H1 (cell line): ENCODE measurements at regions not wholly inside any gene's neighbourhood (a gene's known extent, or its start where the extent isn't known, plus 50 kb on each side); places are given as distances from the start of the nearest gene placed in this dataset.

Experiments
- CTCF ChIA-PET: fragments of 300-600 bp; sonication (Branson Sonifier 250); formaldehyde crosslinking; loops from one replicate; lab custom pipeline; 2021; ENCODE audit not compliant: partially characterized antibody; lab: Charles Lee
- POLR2A ChIA-PET: fragments of 300-600 bp; sonication (Branson Sonifier 250); formaldehyde crosslinking; loops from one replicate; lab custom pipeline; 2021; ENCODE audit warnings: inconsistent platforms; ENCODE audit not compliant: partially characterized antibody; lab: Charles Lee
- DNase-seq, 2 experiments: peaks; one replicate each; pipeline versions ENCODE4 v3.0.0 to v3.0.0-alpha.2; 2010 to 2022; ENCODE audit warnings: low spot score in 2 of 2, low read depth in 1 of 2, mixed read lengths in 1 of 2
- FAIRE-seq: peaks from 2 replicates; lab custom pipeline; 2011; peaks lifted over from hg19 to GRCh38; lab: Jason Lieb, UNC
- H2AFZ ChIP-seq: 2 replicates; pipeline ENCODE4 v1.8.1; 2012; ENCODE audit warnings: low read length, inconsistent platforms
- H2AK5ac ChIP-seq: 2 replicates; pipeline ENCODE4 v1.6.1; 2013; ENCODE audit warnings: low read depth, low read length
- H2BK120ac ChIP-seq: replicated peaks from 2 replicates; pipeline ENCODE3; 2013; ENCODE audit warnings: low read depth, low read length, inconsistent platforms
- H2BK12ac ChIP-seq: 2 replicates; pipeline ENCODE4 v1.6.1; 2013; ENCODE audit warnings: low read depth, low read length
- H2BK15ac ChIP-seq: 2 replicates; pipeline ENCODE4 v1.6.1; 2013; ENCODE audit warnings: low read length
- H2BK20ac ChIP-seq: 2 replicates; pipeline ENCODE4 v1.6.1; 2013; ENCODE audit warnings: low read length
- H2BK5ac ChIP-seq: 2 replicates; pipeline ENCODE4 v1.6.1; 2013; ENCODE audit warnings: low read depth, low read length
- H3K14ac ChIP-seq: 2 replicates; pipeline ENCODE4 v1.6.1; 2013; ENCODE audit warnings: inconsistent platforms; ENCODE audit not compliant: insufficient read length
- H3K18ac ChIP-seq: 2 replicates; pipeline ENCODE4 v1.6.1; 2013; ENCODE audit warnings: low read length; ENCODE audit errors: extremely low read depth
- H3K23ac ChIP-seq: 2 replicates; pipeline ENCODE4 v1.6.1; 2013; ENCODE audit warnings: inconsistent platforms; ENCODE audit not compliant: insufficient read length
- H3K23me2 ChIP-seq: 2 replicates; pipeline ENCODE4 v1.6.1; 2013; ENCODE audit warnings: low read depth, low read length
- H3K27ac ChIP-seq: 2 replicates; pipeline ENCODE4 v1.6.1; 2011; ENCODE audit warnings: low read depth, low read length, inconsistent platforms
- H3K27me3 ChIP-seq, 4 experiments: replicated peaks in 1 of 4; 1 replicate in 1 of 4; 2 replicates in 3 of 4; pipeline versions ENCODE4 v1.6.1 to v1.8.1; 2011 to 2013; ENCODE audit warnings: low read length in 3 of 4, mild to moderate bottlenecking in 3 of 4, inconsistent platforms in 2 of 4, mixed read lengths in 2 of 4, moderate library complexity in 1 of 4; ENCODE audit not compliant: control insufficient read depth in 3 of 4, insufficient read depth in 3 of 4; ENCODE audit errors: extremely low read depth in 1 of 4
- H3K36me3 ChIP-seq, 4 experiments: 2 replicates each; pipeline versions ENCODE4 v1.6.1 to v1.8.1; 2011 to 2013; ENCODE audit warnings: mild to moderate bottlenecking in 4 of 4, low read length in 3 of 4, moderate library complexity in 2 of 4, control low read depth in 1 of 4, inconsistent platforms in 1 of 4; ENCODE audit not compliant: insufficient read depth in 4 of 4, control insufficient read depth in 2 of 4
- H3K4ac ChIP-seq: replicated peaks from 2 replicates; pipeline ENCODE3; 2013; ENCODE audit warnings: low read length, low read depth, mixed read lengths, inconsistent platforms; ENCODE audit not compliant: insufficient read length
- H3K4me1 ChIP-seq, 4 experiments: replicated peaks in 1 of 4; 1 replicate in 1 of 4; 2 replicates in 3 of 4; pipeline versions ENCODE4 v1.6.1 to v1.8.1; 2011 to 2013; ENCODE audit warnings: low read length in 3 of 4, inconsistent platforms in 2 of 4, mixed read lengths in 1 of 4; ENCODE audit not compliant: insufficient read depth in 4 of 4, control insufficient read depth in 3 of 4
- H3K4me2 ChIP-seq, 2 experiments: 2 replicates each; pipeline versions ENCODE4 v1.6.1 to v1.8.1; 2011 to 2013; ENCODE audit warnings: low read depth in 2 of 2, low read length in 2 of 2, control low read depth in 1 of 2, inconsistent platforms in 1 of 2, mild to moderate bottlenecking in 1 of 2; ENCODE audit not compliant: insufficient read depth in 1 of 2
- H3K4me3 ChIP-seq, 4 experiments: fragments of 200-600, 300-600 bp in 1 of 4; sonication (generic), shearing (Covaris generic), sonication (Bioruptor Twin) in 1 of 4; 2 replicates each; pipeline versions ENCODE4 v1.5.1 to v1.8.1; 2011 to 2016; ENCODE audit warnings: low read length in 4 of 4, low read depth in 3 of 4, control low read depth in 2 of 4, inconsistent platforms in 2 of 4, mild to moderate bottlenecking in 2 of 4, mixed read lengths in 1 of 4, moderate library complexity in 1 of 4; ENCODE audit not compliant: insufficient read depth in 2 of 4; ENCODE audit errors: extremely low read depth in 1 of 4
- H3K56ac ChIP-seq: replicated peaks from 2 replicates; pipeline ENCODE3; 2013; ENCODE audit warnings: low read depth, mild to moderate bottlenecking, mixed read lengths, low read length, inconsistent platforms; ENCODE audit not compliant: insufficient read length
- H3K79me1 ChIP-seq: 2 replicates; pipeline ENCODE4 v1.6.1; 2013; ENCODE audit warnings: low read depth, low read length, control low read depth
- H3K79me2 ChIP-seq, 2 experiments: 2 replicates each; pipeline versions ENCODE4 v1.6.1 to v1.8.1; 2012 to 2013; ENCODE audit warnings: low read length in 2 of 2, mild to moderate bottlenecking in 2 of 2, inconsistent platforms in 1 of 2; ENCODE audit not compliant: insufficient read depth in 2 of 2, control insufficient read depth in 1 of 2
- H3K9ac ChIP-seq, 4 experiments: replicated peaks in 1 of 4; 1 replicate in 1 of 4; 2 replicates in 3 of 4; pipeline versions ENCODE4 v1.6.1 to v1.8.1; 2011 to 2013; ENCODE audit warnings: low read depth in 3 of 4, low read length in 3 of 4, control low read depth in 2 of 4, mild to moderate bottlenecking in 2 of 4, moderate library complexity in 2 of 4, inconsistent platforms in 1 of 4; ENCODE audit errors: extremely low read depth in 1 of 4
- H3K9me3 ChIP-seq, 2 experiments: 2 replicates each; pipeline versions ENCODE4 v1.6.1 to v1.8.1; 2012 to 2013; ENCODE audit warnings: mild to moderate bottlenecking in 2 of 2, moderate library complexity in 2 of 2, control low read depth in 1 of 2, inconsistent platforms in 1 of 2, low read depth in 1 of 2, low read length in 1 of 2, mixed read lengths in 1 of 2; ENCODE audit not compliant: insufficient read depth in 2 of 2
- H4K20me1 ChIP-seq, 2 experiments: replicated peaks in 1 of 2; 2 replicates each; pipeline versions ENCODE3 to v1.8.1; 2011 to 2013; ENCODE audit warnings: inconsistent platforms in 2 of 2, low read length in 2 of 2, mild to moderate bottlenecking in 1 of 2; ENCODE audit not compliant: insufficient read depth in 2 of 2, control insufficient read depth in 1 of 2
- H4K5ac ChIP-seq: 2 replicates; pipeline ENCODE4 v1.6.1; 2013; ENCODE audit warnings: low read length, low read depth, mixed read lengths, inconsistent platforms; ENCODE audit not compliant: insufficient read length
- H4K8ac ChIP-seq: 2 replicates; pipeline ENCODE4 v1.8.0; 2013; ENCODE audit warnings: mild to moderate bottlenecking, moderate library complexity, low read length, inconsistent platforms; ENCODE audit not compliant: insufficient read depth; ENCODE audit errors: extremely low read depth
- H4K91ac ChIP-seq: replicated peaks from 2 replicates; pipeline ENCODE3; 2013; ENCODE audit warnings: low read length, mixed read lengths, inconsistent platforms; ENCODE audit not compliant: insufficient read length
- BCL11A ChIP-seq, 2 experiments: IDR thresholded peaks; one replicate each; pipeline ENCODE4 v1.6.1; 2011; ENCODE audit warnings: low read depth in 2 of 2, low read length in 2 of 2, mild to moderate bottlenecking in 2 of 2
- BRCA1 ChIP-seq: IDR thresholded peaks from 2 replicates; pipeline ENCODE4 v1.6.1; 2012; ENCODE audit warnings: low read depth, low read length, improper control_type of control experiment
- CEBPB ChIP-seq: IDR thresholded peaks from 2 replicates; pipeline ENCODE4 v1.6.1; 2012; ENCODE audit warnings: low read depth, low read length
- CHD1 ChIP-seq: IDR thresholded peaks from 2 replicates; pipeline ENCODE4 v1.6.1; 2012; ENCODE audit warnings: low read depth, low read length, improper control_type of control experiment
- CREB1 ChIP-seq: IDR thresholded peaks from 2 replicates; pipeline ENCODE4 v1.6.1; 2012; ENCODE audit warnings: inconsistent platforms
- E2F6 ChIP-seq: IDR thresholded peaks from 2 replicates; pipeline ENCODE4 v1.6.1; 2012; ENCODE audit warnings: inconsistent platforms
- JUND ChIP-seq: IDR thresholded peaks from 2 replicates; pipeline ENCODE4 v1.6.1; 2011; ENCODE audit warnings: mild to moderate bottlenecking, improper control_type of control experiment, low read length
- MAX ChIP-seq: IDR thresholded peaks from 2 replicates; pipeline ENCODE4 v1.6.1; 2012; ENCODE audit warnings: inconsistent platforms
- NANOG ChIP-seq: IDR thresholded peaks from 2 replicates; pipeline ENCODE4 v1.6.1; 2011; ENCODE audit warnings: low read length, low read depth, mild to moderate bottlenecking, inconsistent platforms; ENCODE audit not compliant: insufficient read depth, poor library complexity, severe bottlenecking
- NRF1 ChIP-seq: IDR thresholded peaks from 2 replicates; pipeline ENCODE4 v1.6.1; 2011; ENCODE audit warnings: mild to moderate bottlenecking, low read depth, low read length, improper control_type of control experiment
- RBBP5 ChIP-seq: IDR thresholded peaks from 2 replicates; pipeline ENCODE4 v1.7.1; 2012; ENCODE audit warnings: low read depth, mild to moderate bottlenecking, inconsistent platforms, low read length, moderate library complexity, borderline replicate concordance
- RNF2 ChIP-seq: fragments of 200-900, 300-1000 bp; sonication (generic); IDR thresholded peaks from 2 replicates; pipeline ENCODE4 v1.7.1; 2016; ENCODE audit warnings: borderline replicate concordance, low read depth, mild to moderate bottlenecking, antibody characterized with exemption, low read length; ENCODE audit not compliant: poor library complexity, severe bottlenecking; ENCODE audit errors: missing control alignments
- SIRT6 ChIP-seq: IDR thresholded peaks from one replicate; pipeline ENCODE4 v1.7.1; 2012; ENCODE audit warnings: low read length, inconsistent platforms
- SP1 ChIP-seq: IDR thresholded peaks from 2 replicates; pipeline ENCODE4 v1.6.1; 2011; ENCODE audit warnings: low read depth, low read length
- SP4 ChIP-seq: IDR thresholded peaks from 2 replicates; pipeline ENCODE4 v1.6.1; 2012; ENCODE audit warnings: low read length, inconsistent platforms
- TAF1 ChIP-seq: IDR thresholded peaks from 2 replicates; pipeline ENCODE4 v1.6.1; 2011; ENCODE audit warnings: mild to moderate bottlenecking, low read depth, low read length
- WGBS, 2 experiments: shearing (Covaris generic) in 1 of 2; methylation state at CpG; one replicate each; pipeline versions ENCODE4 v1.1.6 to v1.1.7; 2013 to 2015; ENCODE audit warnings: low lambda C conversion rate in 2 of 2, mixed read lengths in 2 of 2, inconsistent platforms in 1 of 2, low coverage in 1 of 2, missing lambda C conversion rate in 1 of 2; ENCODE audit not compliant: insufficient replicate concordance in 2 of 2, insufficient coverage in 1 of 2, insufficient read length in 1 of 2; ENCODE audit errors: extremely low coverage in 1 of 2, missing lambda C conversion rate in 1 of 2; 5-methylcytosine and 5-hydroxymethylcytosine counted together

- H3K9me3 ChIP-seq: no peaks in the 10 kb centered on the region
- no peak overlapping the region for H2BK120ac ChIP-seq
- no peak overlapping the region for H3K56ac ChIP-seq
- ChIA-PET POLR2A (no interaction called here), CTCF (interaction anchor here (1.0 to 2.7 kb wide), 4 partner anchors 10 to 138 kb away, joined by 3 to 6 read pairs (median 4); no protein-coding TSS in a partner anchor)
- H2BK12ac ChIP-seq: no peak overlapping the region
- no peaks in the 10 kb centered on the region for H4K20me1 ChIP-seq
- no peak overlapping the region for H3K14ac ChIP-seq
- H3K9ac ChIP-seq: no peak overlapping the region
- no peak for DNase-seq
- no peak overlapping the region for H3K4ac ChIP-seq
- H3K18ac ChIP-seq: no peak overlapping the region
- H3K79me2 ChIP-seq: no peaks in the 10 kb centered on the region
- H3K79me1 ChIP-seq: no peaks in the 10 kb centered on the region
- H2BK15ac ChIP-seq: no peak overlapping the region
- H4K91ac ChIP-seq: no peak overlapping the region
- FAIRE-seq: no peak
- no peak overlapping the region for H2AFZ ChIP-seq
- no peak overlapping the region for H2BK20ac ChIP-seq
- H3K27ac ChIP-seq: no peak overlapping the region
- no peak for TF ChIP-seq SP1
- no peak for TF ChIP-seq RBBP5
- TF ChIP-seq CREB1: no peak
- TF ChIP-seq CEBPB: no peak
- no peak for TF ChIP-seq NANOG
- TF ChIP-seq SP4: no peak
- no peak for TF ChIP-seq RNF2
- no peak for TF ChIP-seq BRCA1
- TF ChIP-seq TAF1: no peak
- no peak for TF ChIP-seq JUND
- TF ChIP-seq NRF1: no peak
- TF ChIP-seq MAX: no peak
- TF ChIP-seq BCL11A (IDR thresholded peaks at IDR 0.05; ENCODE audit: low read depth in 2 of 2, low read length in 2 of 2): no peak
- no peak for TF ChIP-seq CHD1
- TF ChIP-seq SIRT6: no peak
- no peak for TF ChIP-seq E2F6
- H3K23me2 ChIP-seq: no peaks in the 10 kb centered on the region
- no peak overlapping the region for H3K23ac ChIP-seq
- H3K4me3 ChIP-seq: no peak overlapping the region
- H3K36me3 ChIP-seq: no peaks in the 10 kb centered on the region
- 77% methylated on average over 5 of the region's 5 CpGs; no CpG with 5 or more reads in 1 of the 2 experiments for WGBS, 2 experiments
- no peak overlapping the region for H3K4me2 ChIP-seq
- H3K27me3 ChIP-seq: no peaks in the 10 kb centered on the region
- H4K5ac ChIP-seq: no peak overlapping the region
- H2BK5ac ChIP-seq: no peak overlapping the region
- H4K8ac ChIP-seq: no peak overlapping the region
- no peaks in the 10 kb centered on the region for H3K4me1 ChIP-seq
- H2AK5ac ChIP-seq: no peak overlapping the region
These were observed 153.5 kb downstream of the RPLP1 start for GRCh38 chr15:69606144-69606543.
